HepG2 (cell line): ENCODE measurements at regions not wholly inside any gene's neighbourhood (a gene's known extent, or its start where the extent isn't known, plus 50 kb on each side); places are given as distances from the start of the nearest gene placed in this dataset.

ENCODE experiments used
- ATAC-seq: fragments of 200-7000 bp; cut with Tn5 transposase; 3 replicates; pipeline ENCODE4 v1.9.1; 2020; ENCODE audit warnings: mild to moderate bottlenecking, moderate library complexity
- BruUV-seq: library from RNA; stranded (reverse); fragments of 400-500 nt; replicated peaks from 2 replicates; lab custom pipeline; 2021; lab: Mats Ljungman, UMichigan
- CTCF ChIA-PET: fragments of 300-600 bp; formaldehyde crosslinking; extraction: SDS; loops from one replicate; lab custom pipeline; 2021; ENCODE audit warnings: low total read pairs, inconsistent platforms, low intra/inter-chr PET ratio; lab: Yijun Ruan, JAX
- POLR2A ChIA-PET: fragments of 350-600 bp; sonication (Branson Sonifier 250); formaldehyde crosslinking; loops from one replicate; lab custom pipeline; 2020; ENCODE audit warnings: antibody characterized with exemption, inconsistent platforms; lab: Yijun Ruan, JAX
- DNase-seq: peaks from one replicate; pipeline ENCODE4 v3.0.0-alpha.2; 2015; ENCODE audit warnings: low spot score
- FAIRE-seq: peaks from 3 replicates; lab custom pipeline; 2011; peaks lifted over from hg19 to GRCh38; lab: Jason Lieb, UNC
- H2AFZ ChIP-seq: one replicate; pipeline ENCODE4 v1.6.1; 2011; ENCODE audit warnings: low read length, inconsistent platforms
- H3K27ac ChIP-seq: fragments of 300-600 bp; 3 replicates; pipeline ENCODE4 v1.8.0; 2011; ENCODE audit warnings: mixed run types, mild to moderate bottlenecking, mixed read lengths, low read length, inconsistent platforms; ENCODE audit not compliant: insufficient read depth; ENCODE audit errors: extremely low read length
- H3K27me3 ChIP-seq, 2 experiments: fragments of 200-600 bp in 1 of 2; 2 replicates in 1 of 2; 3 replicates in 1 of 2; pipeline versions ENCODE4 v1.6.0 to v1.8.0; 2011; ENCODE audit warnings: low read length in 2 of 2, mild to moderate bottlenecking in 2 of 2, moderate library complexity in 2 of 2, inconsistent platforms in 1 of 2; ENCODE audit not compliant: insufficient read depth in 2 of 2, control insufficient read depth in 1 of 2
- H3K36me3 ChIP-seq, 2 experiments: fragments of 200-600 bp in 1 of 2; replicated peaks in 1 of 2; 2 replicates in 1 of 2; 3 replicates in 1 of 2; pipeline versions ENCODE4 v1.5.1 to v1.8.0; 2011; ENCODE audit warnings: low read length in 2 of 2, inconsistent platforms in 1 of 2; ENCODE audit not compliant: insufficient read depth in 2 of 2, control insufficient read depth in 1 of 2
- H3K4me1 ChIP-seq: 2 replicates; pipeline ENCODE4 v1.5.1; 2012; ENCODE audit warnings: low read length, inconsistent platforms; ENCODE audit not compliant: insufficient read depth
- H3K4me2 ChIP-seq: 2 replicates; pipeline ENCODE4 v1.6.0; 2011; ENCODE audit warnings: low read depth, low read length, inconsistent platforms
- H3K4me3 ChIP-seq, 3 experiments: fragments of 200-600 bp in 1 of 3; sonication (generic), shearing (Covaris generic) in 1 of 3; replicated peaks in 1 of 3; 2 replicates each; pipeline ENCODE4 v1.5.1; 2011 to 2016; ENCODE audit warnings: low read length in 3 of 3, inconsistent platforms in 2 of 3, low read depth in 2 of 3, mild to moderate bottlenecking in 2 of 3, control low read depth in 1 of 3, mixed read lengths in 1 of 3; ENCODE audit not compliant: insufficient read depth in 1 of 3
- H3K79me2 ChIP-seq: one replicate; pipeline ENCODE4 v1.6.1; 2011; ENCODE audit warnings: low read length, inconsistent platforms; ENCODE audit not compliant: insufficient read depth
- H3K9ac ChIP-seq: 2 replicates; pipeline ENCODE4 v1.6.0; 2011; ENCODE audit warnings: mild to moderate bottlenecking, low read depth, low read length, inconsistent platforms; ENCODE audit not compliant: insufficient read depth
- H3K9me3 ChIP-seq: 2 replicates; pipeline ENCODE4 v1.5.1; 2012; ENCODE audit warnings: mild to moderate bottlenecking, low read length
- H4K20me1 ChIP-seq: 2 replicates; pipeline ENCODE4 v1.6.0; 2011; ENCODE audit warnings: inconsistent platforms, mild to moderate bottlenecking, low read length, moderate library complexity; ENCODE audit not compliant: insufficient read depth
- ATAD3A ChIP-seq: sonication (generic); formaldehyde crosslinking; IDR thresholded peaks from 2 replicates; pipeline ENCODE4 v1.4.0; 2020; ENCODE audit warnings: missing genetic modification reagents
- BCL3 ChIP-seq: sonication (generic); formaldehyde crosslinking; IDR thresholded peaks from 2 replicates; pipeline ENCODE4 v1.5.1; 2020; ENCODE audit warnings: mild to moderate bottlenecking, missing genetic modification reagents, moderate library complexity
- DZIP1 ChIP-seq: sonication (generic); formaldehyde crosslinking; IDR thresholded peaks from 2 replicates; pipeline ENCODE4 v1.5.0; 2020; ENCODE audit warnings: mild to moderate bottlenecking, missing genetic modification reagents
- MLX ChIP-seq: IDR thresholded peaks from 2 replicates; pipeline ENCODE4 v1.6.1; 2016
- MYC ChIP-seq: sonication (generic); formaldehyde crosslinking; IDR thresholded peaks from 2 replicates; pipeline ENCODE4 v1.9.0; 2021; ENCODE audit warnings: missing genetic modification reagents, borderline replicate concordance
- NFYC ChIP-seq: IDR thresholded peaks from 2 replicates; pipeline ENCODE4 v1.6.1; 2016; ENCODE audit warnings: missing genetic modification reagents, missing compliant biosample characterization
- NKX3-1 ChIP-seq: sonication (generic); formaldehyde crosslinking; IDR thresholded peaks from 2 replicates; pipeline ENCODE4 v1.5.0; 2020; ENCODE audit warnings: missing genetic modification reagents
- PHF20 ChIP-seq: sonication (generic); formaldehyde crosslinking; IDR thresholded peaks from 2 replicates; pipeline ENCODE4 v1.5.0; 2020; ENCODE audit warnings: mild to moderate bottlenecking, missing genetic modification reagents
- PTBP1 ChIP-seq: fragments of 200-400 bp; formaldehyde crosslinking; IDR thresholded peaks from 2 replicates; pipeline ENCODE4 v1.6.1; 2018; ENCODE audit warnings: low read length, low read depth; ENCODE audit not compliant: poor library complexity, severe bottlenecking
- RERE ChIP-seq: IDR thresholded peaks from 2 replicates; pipeline ENCODE4 v1.6.1; 2016; ENCODE audit warnings: low read depth, missing genetic modification reagents, missing compliant biosample characterization
- ZNF143 ChIP-seq: sonication (generic); formaldehyde crosslinking; IDR thresholded peaks from 2 replicates; pipeline ENCODE4 v1.4.0; 2020; ENCODE audit warnings: missing genetic modification reagents
- ZNF7 ChIP-seq: IDR thresholded peaks from 2 replicates; pipeline ENCODE4 v1.6.1; 2016; ENCODE audit warnings: missing biosample characterization, missing genetic modification reagents
- WGBS: methylation state at CpG from one replicate; pipeline ENCODE4 v1.1.6; 2017; ENCODE audit warnings: low lambda C conversion rate; 5-methylcytosine and 5-hydroxymethylcytosine counted together
- in situ Hi-C: cut with HindIII; loops from 2 replicates; pipeline ENCODE4 v1.10.0; 2017; ENCODE audit warnings: low pct_unique_long_range_greater_than_20kb; ENCODE audit not compliant: extremely low pct_ligation_motif_present
- intact Hi-C: fragments of 100-400 bp; cut with micrococcal nuclease; formaldehyde crosslinking; loops from one replicate; pipeline ENCODE4 v1.10.0; 2022; ENCODE audit not compliant: unreplicated experiment

- intact Hi-C loops, result no loop called here
- Histone ChIP-seq H4K20me1 (no peaks in the 10 kb centered on the region), H3K9me3 (peaks cover 89% of the 10 kb centered on the region), H3K27ac (no peak overlapping the region), H3K36me3 (no peaks in the 10 kb centered on the region), H3K27me3 (no peaks in the 10 kb centered on the region), H3K79me2 (no peaks in the 10 kb centered on the region), H3K4me2 (no peak overlapping the region), H2AFZ (no peak overlapping the region), H3K4me1 (no peaks in the 10 kb centered on the region), H3K9ac (no peak overlapping the region), H3K4me3 (no peak overlapping the region)
- in situ Hi-C loops, result no loop called here
- DNase-seq (no peak), FAIRE-seq (no peak), ATAC-seq (no peak)
- WGBS, result 22% methylated on average over 5 of the region's 5 CpGs
- no TSS peak for BruUV-seq
- ChIA-PET CTCF (no interaction called here), POLR2A (no interaction called here)
- no peak for TF ChIP-seq RERE (CRISPR knock-in tag)
- TF ChIP-seq ZNF7 (CRISPR knock-in tag), result no peak
- TF ChIP-seq DZIP1 (CRISPR knock-in tag), result no peak
- TF ChIP-seq NKX3-1 (CRISPR knock-in tag), result no peak
- TF ChIP-seq MYC (CRISPR knock-in tag), result no peak
- TF ChIP-seq ATAD3A (CRISPR knock-in tag), result no peak
- TF ChIP-seq NFYC (CRISPR knock-in tag), result no peak
- no peak for TF ChIP-seq ZNF143 (CRISPR knock-in tag)
- TF ChIP-seq BCL3 (CRISPR knock-in tag), result no peak
- no peak for TF ChIP-seq PTBP1
- no peak for TF ChIP-seq PHF20 (CRISPR knock-in tag)
- TF ChIP-seq MLX, result no peak
Measured at GRCh38 chr17:70989280-70989679, 819.9 kb downstream of the KCNJ2 start.
